ENCODE measurements at regions not wholly inside any gene's neighbourhood (a gene's known extent, or its start where the extent isn't known, plus 50 kb on each side); places are given as distances from the start of the nearest gene placed in this dataset.
A peak's percentile ranks its signal among the peaks of the same experiment; 100 is the strongest.
"Not testable (repeated sequence)": the region's sequence is repeated elsewhere in the genome, so short reads cannot be mapped to it uniquely, and the experiment has no call there.

DNA sequence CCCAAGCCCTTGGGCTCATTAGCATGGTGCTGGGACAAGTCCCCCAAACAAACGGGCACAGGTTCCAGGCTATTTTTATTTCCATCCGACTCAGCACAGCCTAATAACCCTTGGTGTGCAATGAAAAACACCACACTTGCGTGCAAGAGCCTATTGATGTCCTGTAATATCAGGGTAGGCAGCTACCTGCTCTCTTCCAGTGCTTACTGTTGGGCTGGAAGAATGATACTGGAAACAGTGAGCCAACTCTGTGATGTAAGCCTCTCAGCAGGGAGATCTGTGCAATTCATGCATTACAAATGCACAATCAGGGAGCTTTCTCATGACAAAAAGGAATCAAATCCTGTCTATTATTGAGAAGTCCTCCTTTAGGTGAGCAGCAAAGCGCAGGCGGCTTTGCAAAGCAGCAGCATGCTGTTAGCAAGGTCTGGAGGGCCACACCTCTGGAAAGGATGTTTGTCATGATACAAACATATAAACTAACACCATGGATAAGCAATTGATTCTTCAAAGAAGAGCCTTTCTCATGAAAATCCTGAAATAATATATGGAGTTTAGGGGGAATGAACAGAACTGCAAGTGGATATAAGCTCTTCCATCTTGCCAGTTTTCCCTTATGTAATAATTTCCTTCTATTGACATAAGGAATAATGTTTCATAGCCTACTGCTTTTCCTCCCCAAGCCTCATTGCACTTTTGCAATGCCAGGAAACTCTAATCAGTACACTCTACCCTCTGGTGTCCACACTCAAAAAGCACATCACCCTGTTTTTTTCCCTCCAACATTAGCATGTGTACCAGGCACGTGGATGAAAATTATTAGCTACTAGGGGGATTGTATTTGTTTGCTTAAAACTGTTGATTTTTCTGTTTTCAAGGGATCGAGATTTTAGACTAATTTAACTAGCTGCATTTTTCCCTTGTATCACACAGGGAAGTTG is 151.1 kb downstream of the ATP6V0E2 start:
- DNase-seq; H3K9me3 Mint-ChIP-seq; H3K9me3 ChIP-seq (ENCODE audit: control insufficient read depth, insufficient read depth, low read length); H3K36me3 Mint-ChIP-seq; H3K27ac Mint-ChIP-seq; ATAC-seq; H3K27ac ChIP-seq (ENCODE audit: low read length); H3K36me3 ChIP-seq (ENCODE audit: control insufficient read depth, insufficient read depth, low read length); H3K4me1 ChIP-seq (ENCODE audit: control insufficient read depth, insufficient read depth, low read length); H3K27me3 ChIP-seq (ENCODE audit: control insufficient read depth, insufficient read depth, low read length); H3K4me3 Mint-ChIP-seq; H3K27me3 Mint-ChIP-seq (ENCODE audit: low read depth in 2 of 2); H3K4me3 ChIP-seq (ENCODE audit: low read length); H3K4me1 Mint-ChIP-seq; intact Hi-C loops (cut with micrococcal nuclease): not testable (repeated sequence)
- WGBS (ENCODE audit: insufficient coverage): 86% methylated on average over 1 of the region's 7 CpGs

DNA sequence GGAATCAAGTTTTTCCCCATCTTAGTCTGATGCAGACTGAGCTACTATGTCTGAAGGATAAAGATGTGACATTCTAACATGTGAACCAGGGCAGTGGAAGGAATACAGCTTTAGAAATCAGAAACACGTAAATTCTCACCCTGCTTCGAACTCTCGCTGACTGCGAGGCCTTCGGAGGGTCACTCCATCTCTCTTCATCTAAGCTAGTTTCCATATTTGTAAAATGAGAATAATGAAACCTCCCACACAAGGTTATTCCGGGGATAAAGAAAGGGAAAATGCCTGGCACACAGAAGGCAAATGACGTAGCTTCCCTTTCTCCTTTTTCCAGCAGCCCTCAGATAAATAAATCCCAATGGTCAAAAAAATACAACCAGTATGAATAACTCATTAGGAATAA is 152.0 kb downstream of the ATP6V0E2 start:
- DNase-seq; H3K4me1 Mint-ChIP-seq; ATAC-seq; H3K36me3 ChIP-seq (ENCODE audit: control insufficient read depth, insufficient read depth, low read length); H3K9me3 Mint-ChIP-seq; H3K27ac Mint-ChIP-seq; H3K9me3 ChIP-seq (ENCODE audit: control insufficient read depth, insufficient read depth, low read length); H3K27me3 ChIP-seq (ENCODE audit: control insufficient read depth, insufficient read depth, low read length); intact Hi-C loops (cut with micrococcal nuclease); H3K4me3 ChIP-seq (ENCODE audit: low read length); H3K27me3 Mint-ChIP-seq (ENCODE audit: low read depth in 2 of 2); H3K36me3 Mint-ChIP-seq; H3K4me3 Mint-ChIP-seq; H3K4me1 ChIP-seq (ENCODE audit: control insufficient read depth, insufficient read depth, low read length); H3K27ac ChIP-seq (ENCODE audit: low read length): not testable (repeated sequence)
- no CpG with 5 or more reads among the region's 7 CpGs for WGBS (ENCODE audit: insufficient coverage)

DNA sequence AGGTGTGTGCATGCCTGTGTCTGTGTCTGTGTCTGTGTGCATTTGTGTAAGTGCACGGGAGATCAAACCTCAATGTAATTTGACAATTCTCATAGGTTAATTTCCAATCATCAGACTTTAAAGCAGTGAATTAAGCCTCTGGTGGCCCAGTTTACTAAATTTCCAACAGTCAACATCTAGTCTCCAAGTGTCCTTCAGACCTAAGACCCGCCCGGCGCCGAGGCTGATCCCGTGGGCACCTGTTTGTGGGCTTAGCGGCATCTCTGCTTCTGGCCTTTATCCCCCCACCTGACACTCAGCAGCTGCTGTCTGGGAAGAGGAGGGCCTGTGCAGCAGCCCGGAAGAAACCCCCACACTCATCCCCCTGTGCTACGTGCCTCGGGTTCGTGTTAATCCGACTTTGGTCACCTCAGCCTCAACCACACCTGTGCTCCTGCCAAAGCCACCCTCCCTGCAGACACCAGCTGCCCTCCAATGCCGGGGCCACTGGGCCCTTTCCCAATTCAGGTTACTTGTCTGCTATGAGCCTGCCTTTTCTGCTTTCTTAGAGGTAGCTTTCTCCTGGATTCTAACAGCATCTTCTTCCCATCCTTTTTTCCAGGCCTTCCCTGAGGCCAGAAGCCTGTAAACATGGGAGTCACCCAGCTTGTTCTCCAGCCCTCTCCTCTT is 154.7 kb downstream of the ATP6V0E2 start:
- H3K9me3 ChIP-seq (ENCODE audit: control insufficient read depth, insufficient read depth, low read length); H3K27me3 Mint-ChIP-seq (ENCODE audit: low read depth in 2 of 2); ATAC-seq; H3K4me3 ChIP-seq (ENCODE audit: low read length); H3K27ac Mint-ChIP-seq; H3K4me3 Mint-ChIP-seq; H3K27me3 ChIP-seq (ENCODE audit: control insufficient read depth, insufficient read depth, low read length); H3K36me3 ChIP-seq (ENCODE audit: control insufficient read depth, insufficient read depth, low read length); H3K4me1 ChIP-seq (ENCODE audit: control insufficient read depth, insufficient read depth, low read length); H3K4me1 Mint-ChIP-seq; H3K36me3 Mint-ChIP-seq; H3K27ac ChIP-seq (ENCODE audit: low read length); H3K9me3 Mint-ChIP-seq; intact Hi-C loops (cut with micrococcal nuclease); DNase-seq: not testable (repeated sequence)
- 96% methylated on average over 6 of the region's 13 CpGs for WGBS (ENCODE audit: insufficient coverage)

DNA sequence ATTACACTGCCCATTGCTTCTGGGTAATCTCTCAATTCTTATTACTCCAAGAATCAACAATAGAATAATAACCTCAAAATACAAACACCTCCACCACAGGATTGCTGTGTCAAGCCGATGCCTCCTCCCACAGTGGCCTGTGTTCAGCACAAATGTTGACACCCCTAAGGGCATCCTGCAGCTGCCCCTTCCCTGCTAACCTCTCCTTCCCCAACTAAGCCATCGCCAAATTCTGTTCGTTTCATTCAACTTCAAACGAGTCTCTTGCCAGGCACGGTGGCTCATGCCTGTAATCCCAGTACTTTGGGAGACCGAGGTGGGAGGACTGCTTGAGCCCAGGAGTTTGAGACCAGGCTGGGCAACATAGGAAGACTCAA is 155.2 kb downstream of the ATP6V0E2 start:
- H3K36me3 Mint-ChIP-seq; DNase-seq; H3K4me3 Mint-ChIP-seq; H3K4me1 Mint-ChIP-seq; intact Hi-C loops (cut with micrococcal nuclease); H3K27me3 Mint-ChIP-seq (ENCODE audit: low read depth in 2 of 2); H3K27ac ChIP-seq (ENCODE audit: low read length); H3K4me1 ChIP-seq (ENCODE audit: control insufficient read depth, insufficient read depth, low read length); H3K9me3 ChIP-seq (ENCODE audit: control insufficient read depth, insufficient read depth, low read length); H3K36me3 ChIP-seq (ENCODE audit: control insufficient read depth, insufficient read depth, low read length); H3K27me3 ChIP-seq (ENCODE audit: control insufficient read depth, insufficient read depth, low read length); H3K27ac Mint-ChIP-seq; H3K4me3 ChIP-seq (ENCODE audit: low read length); H3K9me3 Mint-ChIP-seq: not testable (repeated sequence)
- 81% methylated on average over 3 of the region's 6 CpGs for WGBS (ENCODE audit: insufficient coverage)
- ATAC-seq: peak in 1 of 3 donors; percentile 64

DNA sequence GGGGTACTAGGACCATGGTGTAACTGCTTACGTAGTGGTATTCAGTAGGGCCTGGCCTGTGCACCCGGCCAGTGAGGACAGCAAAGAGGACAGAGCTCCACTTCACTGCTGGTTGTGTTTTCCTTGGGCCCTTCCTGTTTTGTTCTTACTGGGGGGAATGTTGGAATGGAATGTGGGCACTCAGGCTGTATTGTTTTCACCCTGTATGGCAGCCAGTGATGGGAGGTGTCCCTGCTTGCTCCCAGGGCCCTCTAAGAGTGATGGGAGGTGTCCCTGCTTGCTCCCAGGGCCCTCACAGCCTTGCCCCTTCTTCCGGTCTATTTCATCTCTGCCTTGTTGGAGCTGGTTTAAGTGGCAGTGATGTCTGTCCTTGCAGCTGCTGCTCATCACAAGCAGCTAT is 158.0 kb downstream of the ATP6V0E2 start:
- H3K4me3 Mint-ChIP-seq; H3K27ac Mint-ChIP-seq; intact Hi-C loops (cut with micrococcal nuclease); H3K4me1 ChIP-seq (ENCODE audit: control insufficient read depth, insufficient read depth, low read length); DNase-seq; H3K4me3 ChIP-seq (ENCODE audit: low read length); H3K36me3 Mint-ChIP-seq; H3K27me3 ChIP-seq (ENCODE audit: control insufficient read depth, insufficient read depth, low read length); H3K36me3 ChIP-seq (ENCODE audit: control insufficient read depth, insufficient read depth, low read length); H3K27ac ChIP-seq (ENCODE audit: low read length); ATAC-seq; H3K27me3 Mint-ChIP-seq (ENCODE audit: low read depth in 2 of 2); H3K9me3 Mint-ChIP-seq; H3K9me3 ChIP-seq (ENCODE audit: control insufficient read depth, insufficient read depth, low read length); H3K4me1 Mint-ChIP-seq: not testable (repeated sequence)
- WGBS (ENCODE audit: insufficient coverage): 100% methylated on average over 2 of the region's 3 CpGs

DNA sequence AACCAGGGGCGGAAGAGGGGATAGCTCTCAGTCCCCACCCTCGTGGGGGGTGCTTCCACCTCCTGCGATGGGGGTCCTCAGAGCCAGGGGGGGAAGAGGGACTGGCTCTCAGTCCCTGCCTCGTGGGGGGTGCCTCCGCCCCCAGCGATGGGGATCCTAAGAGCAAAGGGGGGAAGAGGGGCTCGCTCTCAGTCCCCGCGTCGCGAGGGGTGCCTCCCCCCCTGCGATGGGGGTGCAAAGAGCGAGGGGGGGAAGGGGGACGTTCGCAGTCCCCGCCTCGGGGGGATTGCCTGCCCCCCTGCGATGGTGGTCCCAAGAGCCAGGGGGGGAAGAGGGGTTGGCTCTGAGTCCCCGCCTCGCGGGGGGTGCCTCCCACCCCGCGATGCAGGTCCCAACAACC is 159.9 kb downstream of the ATP6V0E2 start:
- 98% methylated on average over 20 of the region's 23 CpGs for WGBS (ENCODE audit: insufficient coverage)
- intact Hi-C loops (cut with micrococcal nuclease); H3K36me3 ChIP-seq (ENCODE audit: control insufficient read depth, insufficient read depth, low read length); H3K4me3 ChIP-seq (ENCODE audit: low read length); H3K4me1 ChIP-seq (ENCODE audit: control insufficient read depth, insufficient read depth, low read length); H3K36me3 Mint-ChIP-seq; H3K4me1 Mint-ChIP-seq; H3K27me3 Mint-ChIP-seq (ENCODE audit: low read depth in 2 of 2); H3K9me3 Mint-ChIP-seq; H3K27ac Mint-ChIP-seq; H3K27ac ChIP-seq (ENCODE audit: low read length); H3K9me3 ChIP-seq (ENCODE audit: control insufficient read depth, insufficient read depth, low read length); H3K27me3 ChIP-seq (ENCODE audit: control insufficient read depth, insufficient read depth, low read length); ATAC-seq; DNase-seq; H3K4me3 Mint-ChIP-seq: not testable (repeated sequence)

DNA sequence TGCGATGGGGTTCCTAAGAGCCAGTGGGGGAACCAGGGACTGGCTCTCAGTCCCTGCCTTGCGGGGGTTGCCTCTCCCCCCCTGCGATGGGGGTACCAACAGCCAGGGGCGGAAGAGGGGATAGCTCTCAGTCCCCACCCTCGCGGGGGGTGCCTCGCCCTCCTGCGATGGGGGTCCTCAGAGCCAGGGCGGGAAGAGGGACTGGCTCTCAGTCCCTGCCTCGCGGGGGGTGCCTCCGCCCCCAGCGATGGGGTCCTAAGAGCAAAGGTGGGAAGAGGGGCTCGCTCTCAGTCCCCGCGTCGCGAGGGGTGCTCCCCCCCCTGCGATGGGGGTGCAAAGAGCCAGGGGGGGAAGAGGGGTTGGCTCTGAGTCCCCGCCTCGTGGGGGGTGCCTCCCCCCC is 162.0 kb downstream of the ATP6V0E2 start:
- 98% methylated on average over 12 of the region's 21 CpGs for WGBS (ENCODE audit: insufficient coverage)
- H3K4me3 Mint-ChIP-seq; intact Hi-C loops (cut with micrococcal nuclease): not testable (repeated sequence)

DNA sequence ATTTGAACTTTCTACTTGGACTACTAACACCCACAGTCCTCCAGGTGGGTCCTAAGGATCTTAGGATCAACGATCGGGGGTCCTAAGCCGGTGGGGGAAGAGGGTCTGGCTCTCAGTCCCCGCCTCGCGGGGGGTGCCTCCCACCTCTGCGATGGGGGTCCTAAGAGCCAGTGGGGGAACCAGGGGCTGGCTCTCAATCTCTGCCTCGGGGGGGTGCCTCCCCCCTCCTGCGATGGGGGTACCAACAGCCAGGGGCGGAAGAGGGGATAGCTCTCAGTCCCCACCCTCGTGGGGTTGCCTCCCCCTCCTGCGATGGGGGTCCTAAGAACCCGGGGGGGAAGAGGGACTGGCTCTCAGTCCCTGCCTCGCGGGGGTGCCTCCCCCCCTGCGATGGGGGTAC is 165.3 kb downstream of the ATP6V0E2 start:
- H3K27ac Mint-ChIP-seq; H3K4me1 ChIP-seq (ENCODE audit: control insufficient read depth, insufficient read depth, low read length); H3K9me3 ChIP-seq (ENCODE audit: control insufficient read depth, insufficient read depth, low read length); ATAC-seq; H3K4me3 Mint-ChIP-seq; H3K36me3 ChIP-seq (ENCODE audit: control insufficient read depth, insufficient read depth, low read length); H3K4me1 Mint-ChIP-seq; H3K27ac ChIP-seq (ENCODE audit: low read length); H3K27me3 Mint-ChIP-seq (ENCODE audit: low read depth in 2 of 2); H3K27me3 ChIP-seq (ENCODE audit: control insufficient read depth, insufficient read depth, low read length); DNase-seq; intact Hi-C loops (cut with micrococcal nuclease); H3K4me3 ChIP-seq (ENCODE audit: low read length); H3K36me3 Mint-ChIP-seq; H3K9me3 Mint-ChIP-seq: not testable (repeated sequence)
- 82% methylated on average over 13 of the region's 16 CpGs for WGBS (ENCODE audit: insufficient coverage)

More for the DNA sequence above, 162.0 kb downstream of the ATP6V0E2 start:
- not testable (repeated sequence) for H3K9me3 ChIP-seq (ENCODE audit: control insufficient read depth, insufficient read depth, low read length); H3K27ac ChIP-seq (ENCODE audit: low read length); DNase-seq; H3K27ac Mint-ChIP-seq; H3K36me3 Mint-ChIP-seq; H3K27me3 Mint-ChIP-seq (ENCODE audit: low read depth in 2 of 2); H3K36me3 ChIP-seq (ENCODE audit: control insufficient read depth, insufficient read depth, low read length); H3K4me1 ChIP-seq (ENCODE audit: control insufficient read depth, insufficient read depth, low read length); H3K4me1 Mint-ChIP-seq; H3K9me3 Mint-ChIP-seq; H3K27me3 ChIP-seq (ENCODE audit: control insufficient read depth, insufficient read depth, low read length); ATAC-seq; H3K4me3 ChIP-seq (ENCODE audit: low read length)

Measured in natural killer cell (primary cell).